H1 (cell line): ENCODE measurements at regions not wholly inside any gene's neighbourhood (a gene's known extent, or its start where the extent isn't known, plus 50 kb on each side); places are given as distances from the start of the nearest gene placed in this dataset.

ENCODE experiments used
- EZH2 ChIP-seq: fragments of 200-600 bp; sonication (generic); IDR thresholded peaks from 2 replicates; pipeline ENCODE4 v1.7.1; 2012; ENCODE audit warnings: low read depth, mild to moderate bottlenecking, moderate library complexity, low read length, inconsistent platforms; ENCODE audit not compliant: severe bottlenecking
- GABPA ChIP-seq: IDR thresholded peaks from 2 replicates; pipeline ENCODE4 v1.6.1; 2011; ENCODE audit warnings: mild to moderate bottlenecking, low read length, moderate library complexity, borderline replicate concordance; ENCODE audit not compliant: insufficient read depth
- KDM4A ChIP-seq: IDR thresholded peaks from one replicate; pipeline ENCODE4 v1.7.1; 2012; ENCODE audit warnings: low read depth, mild to moderate bottlenecking, moderate library complexity, low read length, inconsistent platforms; ENCODE audit not compliant: severe bottlenecking
- RXRA ChIP-seq: IDR thresholded peaks from 2 replicates; pipeline ENCODE4 v1.6.1; 2011; ENCODE audit warnings: low read depth, mild to moderate bottlenecking, low read length, moderate library complexity; ENCODE audit not compliant: insufficient read depth

GRCh38 chr13:72072261-72072660 is 205.3 kb upstream of the DACH1 start (continued):
- TF ChIP-seq KDM4A: no peak
- no peak for TF ChIP-seq RXRA
- TF ChIP-seq GABPA: no peak
- no peak for TF ChIP-seq EZH2
- TF ChIP-seq, all 59 proteins: peak for 0
